H1 (cell line): ENCODE measurements at regions not wholly inside any gene's neighbourhood (a gene's known extent, or its start where the extent isn't known, plus 50 kb on each side); places are given as distances from the start of the nearest gene placed in this dataset.

Experiments
- CTCF ChIA-PET: fragments of 300-600 bp; sonication (Branson Sonifier 250); formaldehyde crosslinking; loops from one replicate; lab custom pipeline; 2021; ENCODE audit not compliant: partially characterized antibody; lab: Charles Lee
- POLR2A ChIA-PET: fragments of 300-600 bp; sonication (Branson Sonifier 250); formaldehyde crosslinking; loops from one replicate; lab custom pipeline; 2021; ENCODE audit warnings: inconsistent platforms; ENCODE audit not compliant: partially characterized antibody; lab: Charles Lee
- DNase-seq, 2 experiments: peaks; one replicate each; pipeline versions ENCODE4 v3.0.0 to v3.0.0-alpha.2; 2010 to 2022; ENCODE audit warnings: low spot score in 2 of 2, low read depth in 1 of 2, mixed read lengths in 1 of 2
- FAIRE-seq: peaks from 2 replicates; lab custom pipeline; 2011; peaks lifted over from hg19 to GRCh38; lab: Jason Lieb, UNC
- H2AFZ ChIP-seq: 2 replicates; pipeline ENCODE4 v1.8.1; 2012; ENCODE audit warnings: low read length, inconsistent platforms
- H2AK5ac ChIP-seq: 2 replicates; pipeline ENCODE4 v1.6.1; 2013; ENCODE audit warnings: low read depth, low read length
- H2BK120ac ChIP-seq: replicated peaks from 2 replicates; pipeline ENCODE3; 2013; ENCODE audit warnings: low read depth, low read length, inconsistent platforms
- H2BK12ac ChIP-seq: 2 replicates; pipeline ENCODE4 v1.6.1; 2013; ENCODE audit warnings: low read depth, low read length
- H2BK15ac ChIP-seq: 2 replicates; pipeline ENCODE4 v1.6.1; 2013; ENCODE audit warnings: low read length
- H2BK20ac ChIP-seq: 2 replicates; pipeline ENCODE4 v1.6.1; 2013; ENCODE audit warnings: low read length
- H2BK5ac ChIP-seq: 2 replicates; pipeline ENCODE4 v1.6.1; 2013; ENCODE audit warnings: low read depth, low read length
- H3K14ac ChIP-seq: 2 replicates; pipeline ENCODE4 v1.6.1; 2013; ENCODE audit warnings: inconsistent platforms; ENCODE audit not compliant: insufficient read length
- H3K18ac ChIP-seq: 2 replicates; pipeline ENCODE4 v1.6.1; 2013; ENCODE audit warnings: low read length; ENCODE audit errors: extremely low read depth
- H3K23ac ChIP-seq: 2 replicates; pipeline ENCODE4 v1.6.1; 2013; ENCODE audit warnings: inconsistent platforms; ENCODE audit not compliant: insufficient read length
- H3K23me2 ChIP-seq: 2 replicates; pipeline ENCODE4 v1.6.1; 2013; ENCODE audit warnings: low read depth, low read length
- H3K27ac ChIP-seq: 2 replicates; pipeline ENCODE4 v1.6.1; 2011; ENCODE audit warnings: low read depth, low read length, inconsistent platforms
- H3K27me3 ChIP-seq, 4 experiments: replicated peaks in 1 of 4; 1 replicate in 1 of 4; 2 replicates in 3 of 4; pipeline versions ENCODE4 v1.6.1 to v1.8.1; 2011 to 2013; ENCODE audit warnings: low read length in 3 of 4, mild to moderate bottlenecking in 3 of 4, inconsistent platforms in 2 of 4, mixed read lengths in 2 of 4, moderate library complexity in 1 of 4; ENCODE audit not compliant: control insufficient read depth in 3 of 4, insufficient read depth in 3 of 4; ENCODE audit errors: extremely low read depth in 1 of 4
- H3K36me3 ChIP-seq, 4 experiments: 2 replicates each; pipeline versions ENCODE4 v1.6.1 to v1.8.1; 2011 to 2013; ENCODE audit warnings: mild to moderate bottlenecking in 4 of 4, low read length in 3 of 4, moderate library complexity in 2 of 4, control low read depth in 1 of 4, inconsistent platforms in 1 of 4; ENCODE audit not compliant: insufficient read depth in 4 of 4, control insufficient read depth in 2 of 4
- H3K4ac ChIP-seq: replicated peaks from 2 replicates; pipeline ENCODE3; 2013; ENCODE audit warnings: low read length, low read depth, mixed read lengths, inconsistent platforms; ENCODE audit not compliant: insufficient read length
- H3K4me1 ChIP-seq, 4 experiments: replicated peaks in 1 of 4; 1 replicate in 1 of 4; 2 replicates in 3 of 4; pipeline versions ENCODE4 v1.6.1 to v1.8.1; 2011 to 2013; ENCODE audit warnings: low read length in 3 of 4, inconsistent platforms in 2 of 4, mixed read lengths in 1 of 4; ENCODE audit not compliant: insufficient read depth in 4 of 4, control insufficient read depth in 3 of 4
- H3K4me2 ChIP-seq, 2 experiments: 2 replicates each; pipeline versions ENCODE4 v1.6.1 to v1.8.1; 2011 to 2013; ENCODE audit warnings: low read depth in 2 of 2, low read length in 2 of 2, control low read depth in 1 of 2, inconsistent platforms in 1 of 2, mild to moderate bottlenecking in 1 of 2; ENCODE audit not compliant: insufficient read depth in 1 of 2
- H3K4me3 ChIP-seq, 4 experiments: fragments of 200-600, 300-600 bp in 1 of 4; sonication (generic), shearing (Covaris generic), sonication (Bioruptor Twin) in 1 of 4; 2 replicates each; pipeline versions ENCODE4 v1.5.1 to v1.8.1; 2011 to 2016; ENCODE audit warnings: low read length in 4 of 4, low read depth in 3 of 4, control low read depth in 2 of 4, inconsistent platforms in 2 of 4, mild to moderate bottlenecking in 2 of 4, mixed read lengths in 1 of 4, moderate library complexity in 1 of 4; ENCODE audit not compliant: insufficient read depth in 2 of 4; ENCODE audit errors: extremely low read depth in 1 of 4
- H3K56ac ChIP-seq: replicated peaks from 2 replicates; pipeline ENCODE3; 2013; ENCODE audit warnings: low read depth, mild to moderate bottlenecking, mixed read lengths, low read length, inconsistent platforms; ENCODE audit not compliant: insufficient read length
- H3K79me1 ChIP-seq: 2 replicates; pipeline ENCODE4 v1.6.1; 2013; ENCODE audit warnings: low read depth, low read length, control low read depth
- H3K79me2 ChIP-seq, 2 experiments: 2 replicates each; pipeline versions ENCODE4 v1.6.1 to v1.8.1; 2012 to 2013; ENCODE audit warnings: low read length in 2 of 2, mild to moderate bottlenecking in 2 of 2, inconsistent platforms in 1 of 2; ENCODE audit not compliant: insufficient read depth in 2 of 2, control insufficient read depth in 1 of 2
- H3K9ac ChIP-seq, 4 experiments: replicated peaks in 1 of 4; 1 replicate in 1 of 4; 2 replicates in 3 of 4; pipeline versions ENCODE4 v1.6.1 to v1.8.1; 2011 to 2013; ENCODE audit warnings: low read depth in 3 of 4, low read length in 3 of 4, control low read depth in 2 of 4, mild to moderate bottlenecking in 2 of 4, moderate library complexity in 2 of 4, inconsistent platforms in 1 of 4; ENCODE audit errors: extremely low read depth in 1 of 4
- H3K9me3 ChIP-seq, 2 experiments: 2 replicates each; pipeline versions ENCODE4 v1.6.1 to v1.8.1; 2012 to 2013; ENCODE audit warnings: mild to moderate bottlenecking in 2 of 2, moderate library complexity in 2 of 2, control low read depth in 1 of 2, inconsistent platforms in 1 of 2, low read depth in 1 of 2, low read length in 1 of 2, mixed read lengths in 1 of 2; ENCODE audit not compliant: insufficient read depth in 2 of 2
- H4K20me1 ChIP-seq, 2 experiments: replicated peaks in 1 of 2; 2 replicates each; pipeline versions ENCODE3 to v1.8.1; 2011 to 2013; ENCODE audit warnings: inconsistent platforms in 2 of 2, low read length in 2 of 2, mild to moderate bottlenecking in 1 of 2; ENCODE audit not compliant: insufficient read depth in 2 of 2, control insufficient read depth in 1 of 2
- H4K5ac ChIP-seq: 2 replicates; pipeline ENCODE4 v1.6.1; 2013; ENCODE audit warnings: low read length, low read depth, mixed read lengths, inconsistent platforms; ENCODE audit not compliant: insufficient read length
- H4K8ac ChIP-seq: 2 replicates; pipeline ENCODE4 v1.8.0; 2013; ENCODE audit warnings: mild to moderate bottlenecking, moderate library complexity, low read length, inconsistent platforms; ENCODE audit not compliant: insufficient read depth; ENCODE audit errors: extremely low read depth
- H4K91ac ChIP-seq: replicated peaks from 2 replicates; pipeline ENCODE3; 2013; ENCODE audit warnings: low read length, mixed read lengths, inconsistent platforms; ENCODE audit not compliant: insufficient read length
- ATF2 ChIP-seq: IDR thresholded peaks from 2 replicates; pipeline ENCODE4 v1.6.1; 2012; ENCODE audit warnings: low read length, inconsistent platforms
- BCL11A ChIP-seq, 2 experiments: IDR thresholded peaks; one replicate each; pipeline ENCODE4 v1.6.1; 2011; ENCODE audit warnings: low read depth in 2 of 2, low read length in 2 of 2, mild to moderate bottlenecking in 2 of 2
- CEBPB ChIP-seq: IDR thresholded peaks from 2 replicates; pipeline ENCODE4 v1.6.1; 2012; ENCODE audit warnings: low read depth, low read length
- E2F6 ChIP-seq: IDR thresholded peaks from 2 replicates; pipeline ENCODE4 v1.6.1; 2012; ENCODE audit warnings: inconsistent platforms
- EP300 ChIP-seq, 2 experiments: IDR thresholded peaks; 1 replicate in 1 of 2; 2 replicates in 1 of 2; pipeline ENCODE4 v1.6.1; 2011 to 2012; ENCODE audit warnings: low read depth in 2 of 2, low read length in 2 of 2, mild to moderate bottlenecking in 2 of 2, borderline replicate concordance in 1 of 2, inconsistent platforms in 1 of 2, moderate library complexity in 1 of 2
- EZH2 ChIP-seq: fragments of 200-600 bp; sonication (generic); IDR thresholded peaks from 2 replicates; pipeline ENCODE4 v1.7.1; 2012; ENCODE audit warnings: low read depth, mild to moderate bottlenecking, moderate library complexity, low read length, inconsistent platforms; ENCODE audit not compliant: severe bottlenecking
- NRF1 ChIP-seq: IDR thresholded peaks from 2 replicates; pipeline ENCODE4 v1.6.1; 2011; ENCODE audit warnings: mild to moderate bottlenecking, low read depth, low read length, improper control_type of control experiment
- PHF8 ChIP-seq: fragments of 200-600 bp; sonication (generic); conservative IDR thresholded peaks from 2 replicates; pipeline ENCODE4 v1.7.1; 2012; ENCODE audit warnings: low read depth, mild to moderate bottlenecking, inconsistent platforms, low read length, moderate library complexity
- SIN3A ChIP-seq, 2 experiments: IDR thresholded peaks in 1 of 2; conservative IDR thresholded peaks in 1 of 2; 2 replicates each; pipeline ENCODE4 v1.6.1; 2011 to 2012; ENCODE audit warnings: low read length in 2 of 2, improper control_type of control experiment in 1 of 2, low read depth in 1 of 2, mild to moderate bottlenecking in 1 of 2
- SUZ12 ChIP-seq: fragments of 200-600 bp; sonication (generic); IDR thresholded peaks from 2 replicates; pipeline ENCODE4 v1.6.1; 2012; ENCODE audit warnings: mild to moderate bottlenecking, inconsistent platforms, low read length, moderate library complexity, mixed read lengths
- TAF1 ChIP-seq: IDR thresholded peaks from 2 replicates; pipeline ENCODE4 v1.6.1; 2011; ENCODE audit warnings: mild to moderate bottlenecking, low read depth, low read length
- TEAD4 ChIP-seq: IDR thresholded peaks from 2 replicates; pipeline ENCODE4 v1.6.1; 2012; ENCODE audit warnings: low read depth, low read length, inconsistent platforms, mixed read lengths
- WGBS, 2 experiments: shearing (Covaris generic) in 1 of 2; methylation state at CpG; one replicate each; pipeline versions ENCODE4 v1.1.6 to v1.1.7; 2013 to 2015; ENCODE audit warnings: low lambda C conversion rate in 2 of 2, mixed read lengths in 2 of 2, inconsistent platforms in 1 of 2, low coverage in 1 of 2, missing lambda C conversion rate in 1 of 2; ENCODE audit not compliant: insufficient replicate concordance in 2 of 2, insufficient coverage in 1 of 2, insufficient read length in 1 of 2; ENCODE audit errors: extremely low coverage in 1 of 2, missing lambda C conversion rate in 1 of 2; 5-methylcytosine and 5-hydroxymethylcytosine counted together

- CTCF ChIA-PET, result no interaction called here
- Histone ChIP-seq H3K79me1 (no peaks in the 10 kb centered on the region), H4K5ac (no peak overlapping the region)
- TF ChIP-seq ATF2 (no peak), TAF1 (no peak), EZH2 (no peak), EP300 (IDR thresholded peaks at IDR 0.05; ENCODE audit: borderline replicate concordance in 1 of 2, low read depth in 2 of 2, low read length in 2 of 2) (no peak), TEAD4 (no peak), CEBPB (no peak), SUZ12 (no peak), PHF8 (no peak), E2F6 (no peak), NRF1 (no peak), BCL11A (IDR thresholded peaks at IDR 0.05; ENCODE audit: low read depth in 2 of 2, low read length in 2 of 2) (no peak), SIN3A (conservative IDR thresholded peaks at IDR 0.05 in 1 of 2, IDR thresholded peaks at IDR 0.05 in 1 of 2; ENCODE audit: low read depth in 1 of 2, low read length in 2 of 2) (no peak)
Observed at GRCh38 chr21:14741256-14741655, 195.1 kb upstream of the SAMSN1 start.

More at GRCh38 chr21:14741256-14741655, 195.1 kb upstream of the SAMSN1 start:
- H2BK15ac ChIP-seq, result no peak overlapping the region
- DNase-seq (no peak), FAIRE-seq (no peak)
- H3K4me1 ChIP-seq, result no peaks in the 10 kb centered on the region
- no peaks in the 10 kb centered on the region for H4K20me1 ChIP-seq
- 95% methylated on average over 1 of the region's 1 CpG; no CpG with 5 or more reads in 1 of the 2 experiments for WGBS, 2 experiments
- H3K56ac ChIP-seq, result no peak overlapping the region
- H3K18ac ChIP-seq, result no peak overlapping the region
- no peaks in the 10 kb centered on the region for H3K36me3 ChIP-seq
- H3K9ac ChIP-seq, result no peak overlapping the region
- no peaks in the 10 kb centered on the region for H3K27me3 ChIP-seq
- H3K23me2 ChIP-seq, result no peaks in the 10 kb centered on the region
- H3K9me3 ChIP-seq, result no peaks in the 10 kb centered on the region
- H3K4me2 ChIP-seq, result no peak overlapping the region
- H2BK120ac ChIP-seq, result no peak overlapping the region
- H4K91ac ChIP-seq, result no peak overlapping the region
- no peak overlapping the region for H2BK12ac ChIP-seq
- no peak overlapping the region for H2BK20ac ChIP-seq
- POLR2A ChIA-PET, result no interaction called here
- no peak overlapping the region for H3K4me3 ChIP-seq
- H3K79me2 ChIP-seq, result no peaks in the 10 kb centered on the region
- peak overlapping the region; percentile 57; the same call in 1 of the 2 replicates for H2AFZ ChIP-seq
- H3K27ac ChIP-seq, result no peak overlapping the region
- no peak overlapping the region for H3K14ac ChIP-seq
- H3K23ac ChIP-seq, result no peak overlapping the region
- no peak overlapping the region for H4K8ac ChIP-seq
- H3K4ac ChIP-seq, result no peak overlapping the region
- H2BK5ac ChIP-seq, result no peak overlapping the region
- no peak overlapping the region for H2AK5ac ChIP-seq
